ENCODE measurements at regions not wholly inside any gene's neighbourhood (a gene's known extent, or its start where the extent isn't known, plus 50 kb on each side); places are given as distances from the start of the nearest gene placed in this dataset.

- TF ChIP-seq CTCF (IDR thresholded peaks at IDR 0.05; ENCODE audit: borderline replicate concordance, extremely low read depth, low read length, poor library complexity, severe bottlenecking) = no peak
- no peak for TF ChIP-seq EZH2 (IDR thresholded peaks at IDR 0.05; ENCODE audit: borderline replicate concordance, low read depth, low read length, severe bottlenecking)
These were observed 494.0 kb upstream of the SUCLG2 start for GRCh38 chr3:68148447-68148846.

Measured in DND-41 (cell line).